NCI-H526 treated with DMSO at 0.1 percent for 48 hours (cell line): ENCODE measurements at regions not wholly inside any gene's neighbourhood (a gene's known extent, or its start where the extent isn't known, plus 50 kb on each side); places are given as distances from the start of the nearest gene placed in this dataset.
"Not testable (repeated sequence)": the region's sequence is repeated elsewhere in the genome, so short reads cannot be mapped to it uniquely, and the experiment has no call there.

Experiments
- DNase-seq: peaks from one replicate; lab custom pipeline; 2025; lab: John Stamatoyannopoulos, UW

DNA sequence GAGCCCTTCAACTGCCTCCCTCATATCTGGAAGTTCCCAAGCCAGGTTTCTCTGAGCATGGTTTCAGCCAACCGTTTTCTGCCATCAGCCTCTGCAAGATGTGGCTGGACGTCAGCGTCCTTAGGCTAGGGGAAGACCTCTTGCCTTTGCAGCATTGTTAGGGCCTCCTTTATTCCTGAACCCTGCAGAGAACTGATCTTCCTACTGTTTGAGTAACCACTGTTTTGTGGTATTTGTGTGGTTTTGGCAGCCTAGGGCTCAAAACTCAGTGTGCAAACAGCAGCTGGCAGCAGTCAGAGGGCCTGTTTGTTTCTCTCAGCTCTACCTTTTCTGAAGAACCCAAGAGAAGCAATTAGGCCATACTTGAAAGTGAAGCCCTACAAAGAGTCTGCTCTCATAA is 83.4 kb upstream of the SEMA3E start:
- DNase-seq: no peak

- DNase-seq: no peak
Observed at GRCh38 chr7:83731154-83731553, 82.2 kb upstream of the SEMA3E start.

DNA sequence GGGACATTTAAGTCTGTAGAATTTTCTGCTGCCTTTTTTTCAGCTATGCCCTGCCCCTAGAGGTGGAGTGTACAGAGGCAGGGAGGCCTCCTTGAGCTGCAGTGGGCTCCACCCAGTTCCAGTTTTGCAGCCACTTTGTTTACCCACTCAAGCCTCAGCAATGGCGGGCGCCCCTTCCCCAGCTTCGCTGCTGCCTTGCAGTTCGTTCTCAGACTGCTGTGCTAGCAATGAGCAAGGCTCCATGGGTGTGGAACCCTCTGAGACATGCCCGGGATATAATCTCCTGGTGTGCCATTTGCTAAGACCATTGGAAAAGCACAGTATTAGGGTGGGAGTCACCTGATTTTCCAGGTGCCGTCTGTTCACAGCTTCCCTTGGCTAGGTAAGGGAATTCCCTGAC is 68.0 kb upstream of the SEMA3E start:
- not testable (repeated sequence) for DNase-seq

DNA sequence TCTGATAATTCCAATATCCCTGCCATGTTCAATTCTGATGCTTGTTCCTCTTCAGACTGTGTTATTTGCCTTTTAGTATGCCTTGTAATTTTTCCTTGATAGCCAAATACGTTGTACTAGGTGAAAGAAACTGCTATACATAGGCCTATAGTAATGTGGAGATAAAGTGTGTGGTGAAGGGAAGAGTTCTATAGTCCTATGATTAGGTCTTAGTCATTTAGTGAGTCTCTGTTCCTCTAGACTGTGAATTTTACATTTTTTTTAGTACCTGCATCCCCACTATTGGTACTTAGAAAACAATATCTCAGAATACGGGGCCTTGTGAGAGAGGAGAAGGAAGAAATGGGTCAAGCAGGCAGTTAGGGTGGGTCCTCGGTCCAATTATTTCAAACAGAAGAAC is 59.6 kb upstream of the SEMA3E start:
- DNase-seq: no peak

DNA sequence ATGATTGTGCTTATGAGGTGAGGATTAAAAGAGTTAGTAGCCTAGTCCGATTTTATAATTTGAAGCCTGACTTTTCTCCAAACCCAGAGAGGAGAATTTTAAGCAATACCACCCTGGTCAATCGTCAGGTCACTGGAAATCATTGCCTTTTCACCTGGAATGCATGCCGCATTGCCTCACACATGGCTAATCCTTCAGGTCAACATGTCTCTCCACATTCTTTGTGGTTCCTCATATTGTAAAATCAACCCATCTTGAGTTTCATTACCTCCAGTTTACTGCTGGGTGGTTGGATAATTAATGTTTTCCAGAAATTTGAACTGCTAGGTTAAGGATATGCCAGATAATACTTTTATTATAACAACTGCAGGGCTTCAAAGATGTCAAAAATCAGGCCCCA is 55.6 kb upstream of the SEMA3E start:
- no peak for DNase-seq

- DNase-seq: no peak
Observed at GRCh38 chr7:83702446-83702845, 53.5 kb upstream of the SEMA3E start.

GRCh38 chr7:83701736-83702135 is 52.8 kb upstream of the SEMA3E start:
- no peak for DNase-seq
